ENCODE measurements at regions not wholly inside any gene's neighbourhood (a gene's known extent, or its start where the extent isn't known, plus 50 kb on each side); places are given as distances from the start of the nearest gene placed in this dataset.

DNA sequence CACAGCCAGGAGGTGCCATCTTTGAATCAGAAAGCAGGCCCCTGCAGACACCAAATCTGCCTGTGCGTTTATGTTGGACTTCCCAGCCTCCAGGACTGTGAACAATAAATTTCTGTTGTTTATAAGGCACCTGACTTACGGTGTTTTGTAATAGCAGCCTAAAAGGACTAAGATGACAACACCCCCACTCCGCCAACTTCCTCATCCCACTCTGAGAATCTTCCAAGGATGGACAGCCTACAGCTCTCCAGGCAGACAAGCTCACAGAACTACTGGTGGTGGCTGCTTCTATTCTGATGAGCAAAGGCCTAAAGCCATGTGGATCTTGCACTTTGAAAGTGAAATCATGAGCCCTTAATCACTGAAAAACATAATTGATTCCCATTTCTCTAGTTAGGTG lies 449.2 kb downstream of the TSHZ3 start:
- Histone ChIP-seq H3K27ac (no peak overlapping the region), H3K36me3 (no peaks in the 10 kb centered on the region), H3K9me3 (no peaks in the 10 kb centered on the region), H3K4me1 (peaks cover 0 to 5% of the 10 kb centered on the region in 2 donors), H3K27me3 (no peaks in the 10 kb centered on the region), H3K4me3 (no peak overlapping the region)
- DNase-seq (ENCODE audit: low spot score) = no peak
- TF ChIP-seq, protein P1, sequence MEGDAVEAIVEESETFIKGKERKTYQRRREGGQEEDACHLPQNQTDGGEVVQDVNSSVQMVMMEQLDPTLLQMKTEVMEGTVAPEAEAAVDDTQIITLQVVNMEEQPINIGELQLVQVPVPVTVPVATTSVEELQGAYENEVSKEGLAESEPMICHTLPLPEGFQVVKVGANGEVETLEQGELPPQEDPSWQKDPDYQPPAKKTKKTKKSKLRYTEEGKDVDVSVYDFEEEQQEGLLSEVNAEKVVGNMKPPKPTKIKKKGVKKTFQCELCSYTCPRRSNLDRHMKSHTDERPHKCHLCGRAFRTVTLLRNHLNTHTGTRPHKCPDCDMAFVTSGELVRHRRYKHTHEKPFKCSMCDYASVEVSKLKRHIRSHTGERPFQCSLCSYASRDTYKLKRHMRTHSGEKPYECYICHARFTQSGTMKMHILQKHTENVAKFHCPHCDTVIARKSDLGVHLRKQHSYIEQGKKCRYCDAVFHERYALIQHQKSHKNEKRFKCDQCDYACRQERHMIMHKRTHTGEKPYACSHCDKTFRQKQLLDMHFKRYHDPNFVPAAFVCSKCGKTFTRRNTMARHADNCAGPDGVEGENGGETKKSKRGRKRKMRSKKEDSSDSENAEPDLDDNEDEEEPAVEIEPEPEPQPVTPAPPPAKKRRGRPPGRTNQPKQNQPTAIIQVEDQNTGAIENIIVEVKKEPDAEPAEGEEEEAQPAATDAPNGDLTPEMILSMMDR (IDR thresholded peaks at IDR 0.05) = no peak

DNA sequence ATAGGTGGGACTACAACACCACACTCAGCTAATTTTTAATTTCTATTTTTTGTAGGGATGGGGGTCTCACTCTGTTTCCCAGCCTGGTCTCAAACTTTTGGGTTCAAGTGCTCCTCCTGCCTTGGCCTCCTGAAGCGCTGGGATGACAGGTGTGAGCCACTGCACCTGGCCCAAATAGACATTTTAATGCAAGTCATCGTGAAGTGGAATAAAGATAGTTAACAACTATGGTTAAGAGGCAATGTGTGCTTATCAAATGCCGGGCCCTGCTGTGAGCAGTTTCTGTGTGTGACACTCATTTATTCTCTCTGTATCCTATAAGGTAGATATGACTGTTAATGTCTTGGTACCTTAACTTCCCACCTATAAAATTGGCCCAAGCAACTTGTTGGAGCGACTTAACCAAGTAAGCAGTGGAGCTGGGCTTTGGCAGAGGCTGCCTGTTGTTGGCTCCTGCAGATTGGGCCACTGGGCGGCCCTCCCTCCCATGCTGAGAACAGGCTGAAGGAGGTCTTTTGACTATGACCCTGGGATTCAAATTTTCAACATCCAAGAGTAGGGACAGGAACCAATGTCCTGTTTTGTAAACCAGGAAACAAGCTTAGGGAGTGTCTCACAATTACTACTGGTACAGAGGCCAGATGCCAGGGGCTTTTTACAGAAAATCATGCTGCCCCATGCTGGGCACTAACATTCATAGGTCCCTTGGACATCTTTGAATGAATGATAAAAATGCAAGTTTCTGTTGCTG lies 450.7 kb downstream of the TSHZ3 start:
- Histone ChIP-seq H3K36me3 (no peaks in the 10 kb centered on the region), H3K27ac (no peak overlapping the region), H3K9me3 (no peaks in the 10 kb centered on the region), H3K4me1 (peaks cover 0 to 5% of the 10 kb centered on the region in 2 donors), H3K4me3 (no peak overlapping the region), H3K27me3 (no peaks in the 10 kb centered on the region)
- no peak for DNase-seq (ENCODE audit: low spot score)
- TF ChIP-seq, protein P1 (IDR thresholded peaks at IDR 0.05) = no peak

DNA sequence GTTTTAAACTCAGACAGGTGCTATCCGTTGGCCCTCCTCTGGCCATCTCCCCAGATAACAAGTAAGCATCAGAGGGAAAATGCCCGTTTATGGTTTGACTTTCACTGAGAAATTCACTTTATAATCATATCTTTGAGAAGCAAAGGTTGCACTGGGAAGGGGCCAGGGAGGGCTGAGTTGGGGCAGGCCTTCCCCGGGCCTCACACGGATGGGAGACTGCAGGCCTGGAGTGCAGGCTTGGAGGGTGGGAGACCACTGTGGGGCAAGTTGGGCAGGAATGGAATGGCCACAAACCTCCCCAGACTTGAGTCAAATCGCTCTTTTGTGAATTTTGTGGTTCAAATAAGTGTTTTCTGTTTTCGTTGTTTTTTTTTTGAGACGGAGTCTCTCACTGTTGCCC lies 451.7 kb downstream of the TSHZ3 start:
- Histone ChIP-seq H3K36me3 (no peaks in the 10 kb centered on the region), H3K4me3 (no peak overlapping the region), H3K27ac (no peak overlapping the region), H3K9me3 (no peaks in the 10 kb centered on the region), H3K4me1 (peaks cover 0 to 5% of the 10 kb centered on the region in 2 donors), H3K27me3 (no peaks in the 10 kb centered on the region)
- no peak for DNase-seq (ENCODE audit: low spot score)
- TF ChIP-seq, protein P1 (IDR thresholded peaks at IDR 0.05) = no peak

DNA sequence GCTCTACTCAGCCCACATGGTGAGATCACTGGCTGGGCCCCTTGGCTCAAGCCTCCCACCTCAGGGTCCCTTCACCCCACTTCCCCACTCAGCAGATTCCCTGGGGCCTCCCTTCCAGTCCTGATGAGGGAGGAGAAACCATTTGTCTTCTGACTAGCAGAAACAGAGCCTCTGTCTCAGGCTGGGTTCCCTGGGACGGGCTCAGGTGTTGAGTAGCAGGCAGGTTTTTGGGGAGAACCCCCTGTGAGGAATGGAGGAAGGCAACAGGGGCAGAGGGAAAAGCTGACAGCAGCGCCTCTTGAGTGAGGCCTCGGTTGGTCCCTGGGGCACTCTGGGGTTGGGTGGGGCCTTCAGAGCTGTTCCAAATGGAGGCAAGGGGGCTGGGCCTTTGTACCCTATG lies 452.2 kb downstream of the TSHZ3 start:
- H3K27me3 ChIP-seq = no peaks in the 10 kb centered on the region
- no peaks in the 10 kb centered on the region for H3K9me3 ChIP-seq
- peaks cover 0 to 5% of the 10 kb centered on the region in 2 donors for H3K4me1 ChIP-seq
- no peak overlapping the region for H3K4me3 ChIP-seq
- TF ChIP-seq, protein P1 (IDR thresholded peaks at IDR 0.05) = no peak
- no peaks in the 10 kb centered on the region for H3K36me3 ChIP-seq
- no peak for DNase-seq (ENCODE audit: low spot score)
- no peak overlapping the region for H3K27ac ChIP-seq

DNA sequence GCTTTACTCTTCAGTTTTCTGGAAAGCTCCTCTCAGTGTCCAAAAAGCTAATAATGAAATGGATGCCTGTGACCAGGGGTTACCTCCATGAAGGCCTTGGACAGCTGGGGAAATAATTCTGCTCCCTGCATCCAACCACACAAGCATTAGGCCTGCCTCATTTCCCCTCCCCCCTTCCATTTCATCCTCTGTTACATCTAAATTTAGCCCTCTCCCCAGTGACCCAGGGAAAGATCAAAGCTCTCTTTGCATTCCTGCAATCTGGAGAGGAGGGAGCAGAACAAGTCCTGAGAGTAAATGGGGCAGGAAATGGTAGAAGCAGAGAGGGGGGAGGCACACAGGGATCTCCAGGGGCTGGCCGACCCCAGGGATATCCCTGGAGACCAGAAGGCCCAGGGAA lies 452.7 kb downstream of the TSHZ3 start:
- no peak overlapping the region for H3K27ac ChIP-seq

More for the DNA sequence above, 452.7 kb downstream of the TSHZ3 start:
- Histone ChIP-seq H3K4me3 (no peak overlapping the region), H3K36me3 (no peaks in the 10 kb centered on the region), H3K4me1 (peaks cover 0 to 5% of the 10 kb centered on the region in 2 donors), H3K27me3 (no peaks in the 10 kb centered on the region), H3K9me3 (no peaks in the 10 kb centered on the region)
- TF ChIP-seq, protein P1 (IDR thresholded peaks at IDR 0.05) = no peak
- no peak for DNase-seq (ENCODE audit: low spot score)

All from right atrium auricular region (tissue), 2 donors.